ENCODE measurements at regions not wholly inside any gene's neighbourhood (a gene's known extent, or its start where the extent isn't known, plus 50 kb on each side); places are given as distances from the start of the nearest gene placed in this dataset.

DNA sequence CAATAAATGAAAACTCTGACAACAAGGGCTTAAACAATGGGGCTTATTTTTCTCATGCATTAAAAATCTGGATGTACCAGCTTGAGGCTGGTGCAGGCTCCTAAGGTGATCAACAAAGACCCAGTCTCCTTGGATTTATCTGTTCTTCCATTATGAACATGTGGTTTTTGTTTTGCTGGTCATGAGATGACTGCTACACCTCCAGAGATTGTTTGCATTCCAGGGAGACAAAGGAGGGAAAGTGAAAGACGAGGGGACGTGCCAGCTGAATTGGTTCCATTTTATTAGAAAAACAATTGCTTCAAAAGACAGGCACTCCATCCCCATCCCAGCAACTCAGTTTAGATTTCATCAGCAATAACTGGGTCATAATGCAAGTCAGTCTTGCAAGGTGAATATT, 90.9 kb upstream of the KCNK1 start:
- Histone ChIP-seq H3K4me3 (ENCODE audit: low read length in 2 of 2) (no peak overlapping the region), H3K4me1 (ENCODE audit: control insufficient read depth in 2 of 2, insufficient read depth in 2 of 2, low read length in 2 of 2) (no peaks in the 10 kb centered on the region), H3K9me3 (ENCODE audit: control insufficient read depth in 2 of 2, insufficient read depth in 1 of 2, low read length in 1 of 2) (no peaks in the 10 kb centered on the region), H3K27ac (ENCODE audit: low read depth in 1 of 2, low read length in 1 of 2) (no peak overlapping the region), H3K27me3 (ENCODE audit: control insufficient read depth in 2 of 2, insufficient read depth in 1 of 2, low read length in 1 of 2) (no peaks in the 10 kb centered on the region), H3K36me3 (ENCODE audit: control insufficient read depth in 2 of 2, insufficient read depth in 2 of 2, low read length in 1 of 2) (no peaks in the 10 kb centered on the region)
- no peak for DNase-seq (ENCODE audit: low read depth in 6 of 9, low spot score in 9 of 9)
- WGBS = 78% methylated on average over 2 of the region's 2 CpGs

DNA sequence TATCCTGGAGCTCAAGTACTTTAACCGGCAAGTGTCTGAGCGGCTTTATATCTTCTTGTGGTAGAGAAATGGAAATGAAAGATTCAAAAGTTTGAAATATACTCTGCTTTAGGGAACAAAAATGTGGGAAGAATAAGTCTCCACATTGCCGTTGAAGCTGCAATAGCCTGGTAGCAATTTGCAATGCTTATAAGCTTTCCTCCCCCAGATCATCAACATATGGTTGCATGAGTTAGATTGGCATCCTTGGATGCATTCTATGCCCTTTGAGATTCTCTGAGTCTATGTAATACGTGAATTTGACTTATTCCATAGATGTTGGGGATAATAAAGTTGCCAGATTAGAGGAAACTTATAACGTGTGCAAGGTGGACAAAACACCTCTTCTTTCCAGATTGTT, 86.1 kb upstream of the KCNK1 start:
- no peaks in the 10 kb centered on the region for H3K27me3 ChIP-seq (ENCODE audit: control insufficient read depth in 2 of 2, insufficient read depth in 1 of 2, low read length in 1 of 2)
- no peak overlapping the region for H3K27ac ChIP-seq (ENCODE audit: low read depth in 1 of 2, low read length in 1 of 2)
- no peaks in the 10 kb centered on the region for H3K36me3 ChIP-seq (ENCODE audit: control insufficient read depth in 2 of 2, insufficient read depth in 2 of 2, low read length in 1 of 2)
- WGBS = 91% methylated on average over 5 of the region's 5 CpGs
- no peak overlapping the region for H3K4me3 ChIP-seq (ENCODE audit: low read length in 2 of 2)
- DNase-seq (ENCODE audit: low read depth in 6 of 9, low spot score in 9 of 9) = no peak
- no peaks in the 10 kb centered on the region for H3K9me3 ChIP-seq (ENCODE audit: control insufficient read depth in 2 of 2, insufficient read depth in 1 of 2, low read length in 1 of 2)
- H3K4me1 ChIP-seq (ENCODE audit: control insufficient read depth in 2 of 2, insufficient read depth in 2 of 2, low read length in 2 of 2) = no peaks in the 10 kb centered on the region

DNA sequence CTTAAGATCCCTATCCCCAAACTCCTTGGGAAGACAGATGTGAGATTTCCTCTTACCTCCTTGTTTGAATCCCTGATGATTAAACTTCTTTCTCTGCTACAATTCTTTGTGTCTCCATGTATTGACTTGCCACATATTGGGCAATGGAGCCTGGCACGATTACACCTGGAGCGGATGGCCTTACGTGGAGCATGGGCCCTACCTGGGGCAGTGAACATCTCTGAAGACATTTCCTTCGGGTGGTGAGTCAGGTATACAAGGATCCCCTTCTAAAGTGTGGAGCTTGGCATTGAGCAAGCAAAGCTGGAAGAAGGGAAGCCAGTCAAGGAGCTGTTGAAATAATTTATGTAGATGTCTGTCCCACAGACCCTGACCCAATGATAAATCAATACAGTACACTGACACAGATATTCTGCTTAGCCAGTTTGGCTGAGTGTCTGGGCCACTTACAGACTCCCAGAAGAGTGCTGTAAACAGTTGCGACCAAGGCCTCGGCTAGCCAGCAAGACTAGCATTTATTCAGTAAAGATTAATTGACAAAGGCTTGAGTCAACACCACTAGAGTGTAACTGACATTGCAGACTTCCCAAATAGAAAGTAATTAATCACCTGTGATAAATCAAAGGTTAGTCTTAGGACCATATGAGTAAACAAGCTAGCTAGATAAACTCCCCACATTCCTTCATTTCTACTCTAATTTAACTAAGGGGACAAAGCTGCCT, 83.1 kb upstream of the KCNK1 start:
- no peaks in the 10 kb centered on the region for H3K4me1 ChIP-seq (ENCODE audit: control insufficient read depth in 2 of 2, insufficient read depth in 2 of 2, low read length in 2 of 2)
- WGBS = 98% methylated on average over 6 of the region's 6 CpGs
- no peaks in the 10 kb centered on the region for H3K36me3 ChIP-seq (ENCODE audit: control insufficient read depth in 2 of 2, insufficient read depth in 2 of 2, low read length in 1 of 2)
- H3K4me3 ChIP-seq (ENCODE audit: low read length in 2 of 2) = no peak overlapping the region
- H3K27me3 ChIP-seq (ENCODE audit: control insufficient read depth in 2 of 2, insufficient read depth in 1 of 2, low read length in 1 of 2) = no peaks in the 10 kb centered on the region
- DNase-seq (ENCODE audit: low read depth in 6 of 9, low spot score in 9 of 9) = no peak
- H3K27ac ChIP-seq (ENCODE audit: low read depth in 1 of 2, low read length in 1 of 2) = no peak overlapping the region
- H3K9me3 ChIP-seq (ENCODE audit: control insufficient read depth in 2 of 2, insufficient read depth in 1 of 2, low read length in 1 of 2) = no peaks in the 10 kb centered on the region

DNA sequence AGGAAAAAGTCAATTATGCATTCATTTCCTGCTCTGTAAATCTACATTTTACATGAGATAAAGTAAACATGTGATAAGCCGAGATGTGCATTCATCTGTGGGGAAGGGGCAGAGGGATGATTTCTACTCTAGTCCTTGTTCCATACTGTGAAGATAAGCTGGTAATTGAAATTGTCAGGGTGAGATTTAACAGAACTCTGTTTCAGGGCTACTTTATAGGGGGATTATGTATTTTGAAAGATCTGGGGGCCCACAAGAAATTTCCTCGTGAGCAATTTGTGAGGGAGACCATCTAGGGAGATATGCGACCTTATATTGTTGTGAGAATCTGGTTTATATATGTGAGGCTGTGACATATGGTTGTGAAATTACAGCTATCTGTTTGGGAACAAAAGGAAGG, 73.1 kb upstream of the KCNK1 start:
- DNase-seq (ENCODE audit: low read depth in 6 of 9, low spot score in 9 of 9) = no peak
- no peak overlapping the region for H3K27ac ChIP-seq (ENCODE audit: low read depth in 1 of 2, low read length in 1 of 2)
- no peaks in the 10 kb centered on the region for H3K27me3 ChIP-seq (ENCODE audit: control insufficient read depth in 2 of 2, insufficient read depth in 1 of 2, low read length in 1 of 2)
- no peaks in the 10 kb centered on the region for H3K4me1 ChIP-seq (ENCODE audit: control insufficient read depth in 2 of 2, insufficient read depth in 2 of 2, low read length in 2 of 2)
- H3K9me3 ChIP-seq (ENCODE audit: control insufficient read depth in 2 of 2, insufficient read depth in 1 of 2, low read length in 1 of 2) = no peaks in the 10 kb centered on the region
- no peak overlapping the region for H3K4me3 ChIP-seq (ENCODE audit: low read length in 2 of 2)
- H3K36me3 ChIP-seq (ENCODE audit: control insufficient read depth in 2 of 2, insufficient read depth in 2 of 2, low read length in 1 of 2) = no peaks in the 10 kb centered on the region
- WGBS = 79% methylated on average over 3 of the region's 3 CpGs

DNA sequence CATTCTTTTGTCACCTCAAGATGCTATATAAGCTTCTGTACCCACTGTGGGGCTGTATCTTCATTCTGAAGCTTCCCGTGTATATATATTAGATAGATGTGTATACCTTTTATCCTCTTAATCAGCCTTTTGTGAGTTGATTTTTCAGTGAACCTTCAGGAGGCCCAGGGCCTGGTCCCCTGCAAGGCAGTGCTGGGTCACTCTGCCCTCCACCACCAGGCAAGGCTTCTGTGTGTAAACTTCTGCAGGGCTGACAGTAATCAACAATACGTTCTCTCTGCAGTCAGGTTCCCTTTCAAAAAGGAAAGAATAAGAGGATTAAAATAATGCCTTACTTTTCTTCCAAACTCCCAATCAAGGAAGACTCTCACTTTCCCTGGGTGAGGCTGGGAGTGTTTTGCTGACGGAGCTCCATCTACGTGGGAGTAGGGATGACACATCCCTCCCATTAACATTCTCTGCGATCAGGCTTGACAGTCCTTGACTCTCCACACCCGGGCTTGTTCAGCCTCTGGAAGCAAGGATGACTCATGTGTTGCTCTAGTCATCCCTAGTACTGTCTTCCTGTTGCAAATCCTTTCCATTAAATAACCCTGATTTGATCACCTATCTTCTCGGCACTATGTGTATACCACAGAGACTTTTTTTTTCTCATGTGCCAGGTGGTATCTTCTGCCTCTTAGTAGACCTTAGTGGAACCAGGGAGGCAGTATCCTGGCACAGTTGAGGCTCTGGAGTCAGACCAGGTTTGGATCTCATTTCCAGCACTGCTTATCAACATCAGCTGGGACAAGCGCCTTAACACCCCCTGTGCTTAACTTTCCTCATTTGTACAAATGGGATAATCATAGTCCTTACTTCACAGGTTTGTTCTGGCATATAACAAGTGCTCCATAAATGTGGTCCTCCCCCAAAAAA, 70.3 kb upstream of the KCNK1 start:
- Histone ChIP-seq H3K27ac (ENCODE audit: low read depth in 1 of 2, low read length in 1 of 2) (no peak overlapping the region), H3K27me3 (ENCODE audit: control insufficient read depth in 2 of 2, insufficient read depth in 1 of 2, low read length in 1 of 2) (no peaks in the 10 kb centered on the region), H3K4me1 (ENCODE audit: control insufficient read depth in 2 of 2, insufficient read depth in 2 of 2, low read length in 2 of 2) (no peaks in the 10 kb centered on the region), H3K9me3 (ENCODE audit: control insufficient read depth in 2 of 2, insufficient read depth in 1 of 2, low read length in 1 of 2) (no peaks in the 10 kb centered on the region), H3K36me3 (ENCODE audit: control insufficient read depth in 2 of 2, insufficient read depth in 2 of 2, low read length in 1 of 2) (no peaks in the 10 kb centered on the region), H3K4me3 (ENCODE audit: low read length in 2 of 2) (no peak overlapping the region)
- DNase-seq (ENCODE audit: low read depth in 6 of 9, low spot score in 9 of 9) = no peak
- WGBS = 74% methylated on average over 8 of the region's 8 CpGs

DNA sequence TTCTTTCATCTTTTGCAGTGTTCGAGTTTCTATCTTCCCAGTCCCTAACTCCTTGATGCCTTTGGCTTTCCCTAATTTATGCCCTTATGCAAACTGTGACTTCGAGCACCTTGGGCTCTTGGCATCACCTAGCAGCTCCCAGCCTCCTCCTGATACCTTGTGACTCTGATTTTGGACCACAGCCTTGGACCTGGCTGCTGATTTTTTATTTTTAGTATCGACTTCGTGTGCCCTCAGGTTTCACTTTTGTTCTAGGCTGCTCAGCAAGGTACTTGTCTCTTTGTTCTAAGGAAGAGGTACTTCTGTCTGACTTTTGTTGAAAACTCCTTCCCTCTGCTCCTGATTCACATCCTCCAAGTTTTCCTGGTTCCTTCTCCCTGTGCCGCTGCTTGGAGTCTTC, 69.6 kb upstream of the KCNK1 start:
- no peak for DNase-seq (ENCODE audit: low read depth in 6 of 9, low spot score in 9 of 9)
- no peak overlapping the region for H3K27ac ChIP-seq (ENCODE audit: low read depth in 1 of 2, low read length in 1 of 2)

DNA sequence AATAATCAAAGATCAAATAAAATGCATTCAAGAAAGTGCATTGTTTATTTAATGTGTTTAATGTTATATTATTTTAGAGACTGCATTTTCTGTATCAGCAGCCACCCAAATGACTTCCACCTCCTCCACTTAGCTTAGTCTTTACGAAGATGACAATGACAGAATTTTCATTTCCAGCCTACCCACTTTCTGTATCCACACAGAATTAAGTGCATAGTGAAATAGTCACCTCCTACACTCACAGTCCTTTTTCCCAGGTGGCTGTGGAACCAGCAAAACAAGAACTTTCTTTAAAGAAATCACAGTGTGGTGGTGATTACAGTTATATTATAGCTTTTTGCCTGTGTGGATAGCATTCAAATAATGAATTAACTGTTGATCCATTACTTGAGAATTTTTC, 66.2 kb upstream of the KCNK1 start:
- Histone ChIP-seq H3K9me3 (ENCODE audit: control insufficient read depth in 2 of 2, insufficient read depth in 1 of 2, low read length in 1 of 2) (no peaks in the 10 kb centered on the region), H3K27me3 (ENCODE audit: control insufficient read depth in 2 of 2, insufficient read depth in 1 of 2, low read length in 1 of 2) (no peaks in the 10 kb centered on the region), H3K4me3 (ENCODE audit: low read length in 2 of 2) (no peak overlapping the region), H3K36me3 (ENCODE audit: control insufficient read depth in 2 of 2, insufficient read depth in 2 of 2, low read length in 1 of 2) (no peaks in the 10 kb centered on the region), H3K27ac (ENCODE audit: low read depth in 1 of 2, low read length in 1 of 2) (no peak overlapping the region), H3K4me1 (ENCODE audit: control insufficient read depth in 2 of 2, insufficient read depth in 2 of 2, low read length in 2 of 2) (no peaks in the 10 kb centered on the region)
- DNase-seq (ENCODE audit: low read depth in 6 of 9, low spot score in 9 of 9) = no peak
- WGBS = 84% methylated on average over 1 of the region's 1 CpG

More for the DNA sequence above, 69.6 kb upstream of the KCNK1 start:
- WGBS = 80% methylated on average over 5 of the region's 5 CpGs
- H3K27me3 ChIP-seq (ENCODE audit: control insufficient read depth in 2 of 2, insufficient read depth in 1 of 2, low read length in 1 of 2) = no peaks in the 10 kb centered on the region
- no peaks in the 10 kb centered on the region for H3K9me3 ChIP-seq (ENCODE audit: control insufficient read depth in 2 of 2, insufficient read depth in 1 of 2, low read length in 1 of 2)
- H3K4me3 ChIP-seq (ENCODE audit: low read length in 2 of 2) = no peak overlapping the region
- no peaks in the 10 kb centered on the region for H3K36me3 ChIP-seq (ENCODE audit: control insufficient read depth in 2 of 2, insufficient read depth in 2 of 2, low read length in 1 of 2)
- no peaks in the 10 kb centered on the region for H3K4me1 ChIP-seq (ENCODE audit: control insufficient read depth in 2 of 2, insufficient read depth in 2 of 2, low read length in 2 of 2)

DNA sequence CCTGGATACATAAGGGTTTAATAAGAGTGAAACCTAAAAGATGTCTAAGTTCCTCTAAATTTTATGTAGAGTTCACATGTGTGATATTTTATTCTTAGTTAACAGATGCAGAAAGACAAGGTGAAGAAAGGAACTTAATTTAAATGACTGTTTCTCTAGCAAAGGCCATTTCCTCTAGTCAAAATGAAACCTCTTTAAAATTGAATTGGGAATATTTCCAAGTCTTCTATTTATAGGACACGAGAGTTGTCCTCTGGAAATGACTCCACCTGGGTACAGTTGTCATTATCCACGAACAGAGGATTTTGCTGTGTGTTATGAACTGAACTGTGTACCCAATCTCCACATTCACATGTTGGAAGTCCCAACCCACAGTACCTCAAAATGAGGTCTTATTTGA, 64.5 kb upstream of the KCNK1 start:
- Histone ChIP-seq H3K9me3 (ENCODE audit: control insufficient read depth in 2 of 2, insufficient read depth in 1 of 2, low read length in 1 of 2) (no peaks in the 10 kb centered on the region), H3K36me3 (ENCODE audit: control insufficient read depth in 2 of 2, insufficient read depth in 2 of 2, low read length in 1 of 2) (no peaks in the 10 kb centered on the region), H3K4me1 (ENCODE audit: control insufficient read depth in 2 of 2, insufficient read depth in 2 of 2, low read length in 2 of 2) (no peaks in the 10 kb centered on the region), H3K27ac (ENCODE audit: low read depth in 1 of 2, low read length in 1 of 2) (no peak overlapping the region), H3K27me3 (ENCODE audit: control insufficient read depth in 2 of 2, insufficient read depth in 1 of 2, low read length in 1 of 2) (no peaks in the 10 kb centered on the region), H3K4me3 (ENCODE audit: low read length in 2 of 2) (no peak overlapping the region)
- DNase-seq (ENCODE audit: low read depth in 6 of 9, low spot score in 9 of 9) = no peak
- WGBS = 74% methylated on average over 2 of the region's 2 CpGs

DNA sequence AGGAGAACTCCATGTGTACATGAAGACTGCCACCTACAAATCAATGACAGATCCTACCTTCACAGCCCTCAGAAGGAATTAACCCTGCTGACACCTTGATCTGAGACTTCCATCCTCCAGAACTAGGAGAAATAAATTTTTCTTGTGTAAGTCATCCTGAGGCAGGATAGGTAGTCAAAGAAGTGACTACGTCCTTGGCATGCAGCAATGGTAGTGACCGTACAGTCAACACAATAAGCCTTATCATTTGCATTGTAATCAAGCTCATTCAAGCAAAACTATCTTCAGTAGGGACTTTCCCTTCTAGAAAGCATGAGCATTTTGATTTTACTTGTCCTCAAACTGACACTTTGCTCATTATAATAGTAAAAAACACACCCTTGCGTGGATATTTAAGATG, 64.0 kb upstream of the KCNK1 start:
- no peak for DNase-seq (ENCODE audit: low read depth in 6 of 9, low spot score in 9 of 9)
- Histone ChIP-seq H3K27ac (ENCODE audit: low read depth in 1 of 2, low read length in 1 of 2) (no peak overlapping the region), H3K4me1 (ENCODE audit: control insufficient read depth in 2 of 2, insufficient read depth in 2 of 2, low read length in 2 of 2) (no peaks in the 10 kb centered on the region), H3K36me3 (ENCODE audit: control insufficient read depth in 2 of 2, insufficient read depth in 2 of 2, low read length in 1 of 2) (no peaks in the 10 kb centered on the region), H3K9me3 (ENCODE audit: control insufficient read depth in 2 of 2, insufficient read depth in 1 of 2, low read length in 1 of 2) (no peaks in the 10 kb centered on the region), H3K4me3 (ENCODE audit: low read length in 2 of 2) (no peak overlapping the region), H3K27me3 (ENCODE audit: control insufficient read depth in 2 of 2, insufficient read depth in 1 of 2, low read length in 1 of 2) (no peaks in the 10 kb centered on the region)
- WGBS = 92% methylated on average over 3 of the region's 3 CpGs
